ENCODE measurements at regions not wholly inside any gene's neighbourhood (a gene's known extent, or its start where the extent isn't known, plus 50 kb on each side); places are given as distances from the start of the nearest gene placed in this dataset.
"Not testable (repeated sequence)": the region's sequence is repeated elsewhere in the genome, so short reads cannot be mapped to it uniquely, and the experiment has no call there.

DNA sequence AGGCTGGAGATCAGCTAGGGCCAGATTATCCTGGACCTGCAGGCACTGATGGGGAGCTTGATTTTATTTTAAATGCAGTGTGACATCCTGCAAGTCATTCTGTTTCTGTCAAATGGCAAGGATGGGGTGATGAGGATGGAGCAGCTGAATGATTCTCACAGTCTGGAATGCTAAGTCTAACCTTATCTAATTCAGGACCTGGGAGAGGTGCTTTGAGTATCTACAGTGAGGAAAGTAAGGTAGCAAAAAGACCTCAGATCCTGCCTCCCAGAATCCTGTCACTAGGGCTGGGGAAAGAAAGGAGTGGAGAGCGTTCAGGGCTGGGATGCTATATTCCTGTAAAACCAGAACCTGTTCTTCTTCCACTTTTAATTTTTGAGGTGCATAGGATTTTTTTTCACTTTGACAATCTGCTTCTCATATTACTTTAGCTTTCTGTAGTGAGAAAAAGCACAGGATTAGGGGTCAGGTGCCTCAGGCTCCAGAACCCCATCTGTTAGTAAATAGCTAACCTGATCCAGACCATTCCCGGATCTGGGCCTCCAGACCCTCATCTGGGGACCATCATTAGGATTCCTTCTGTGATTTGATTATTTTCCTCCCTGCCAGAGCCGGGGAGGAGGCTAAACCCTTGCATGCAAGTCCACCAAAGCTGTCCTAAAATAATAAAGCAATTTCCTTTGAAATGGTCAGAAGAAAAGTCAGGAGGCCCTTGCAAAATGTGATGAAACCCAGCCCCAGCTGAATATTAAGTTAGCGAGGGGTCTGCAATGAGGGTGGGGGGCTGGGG is 54.7 kb downstream of the ASCL1 start:
- no peak for DNase-seq
- 43 to 53% (median 47%) methylated on average over 4 of the region's 4 CpGs for WGBS, 3 donors

GRCh38 chr12:103012884-103013283 is 55.4 kb downstream of the ASCL1 start:
- H3K9me3 ChIP-seq (ENCODE audit: control insufficient read depth in 2 of 2, insufficient read depth in 1 of 2, low read depth in 1 of 2, low read length in 1 of 2), result no peaks in the 10 kb centered on the region
- H3K4me3 ChIP-seq (ENCODE audit: low read depth in 1 of 3, low read length in 3 of 3), result no peak overlapping the region
- WGBS, 3 donors, result 17 to 29% (median 25%) methylated on average over 8 of the region's 8 CpGs
- no peaks in the 10 kb centered on the region for H3K36me3 ChIP-seq (ENCODE audit: control insufficient read depth in 3 of 3, insufficient read depth in 2 of 3, low read depth in 1 of 3, low read length in 3 of 3)
- DNase-seq (no peak), FAIRE-seq (no peak)
- no peaks in the 10 kb centered on the region for H3K4me1 ChIP-seq (ENCODE audit: control insufficient read depth in 3 of 3, insufficient read depth in 2 of 3, low read depth in 1 of 3, low read length in 2 of 3)
- H3K27me3 ChIP-seq (ENCODE audit: control insufficient read depth in 3 of 3, insufficient read depth in 3 of 3, low read length in 3 of 3), result peaks cover 0 to 6% (median 4%) of the 10 kb centered on the region in 3 donors
- H3K27ac ChIP-seq (ENCODE audit: low read depth in 1 of 3, low read length in 2 of 3), result no peak overlapping the region

More for the DNA sequence above, 54.7 kb downstream of the ASCL1 start:
- H3K36me3 ChIP-seq (ENCODE audit: control insufficient read depth in 3 of 3, insufficient read depth in 2 of 3, low read depth in 1 of 3, low read length in 3 of 3), result no peaks in the 10 kb centered on the region
- no peaks in the 10 kb centered on the region for H3K9me3 ChIP-seq (ENCODE audit: control insufficient read depth in 2 of 2, insufficient read depth in 1 of 2, low read depth in 1 of 2, low read length in 1 of 2)
- no peaks in the 10 kb centered on the region for H3K4me1 ChIP-seq (ENCODE audit: control insufficient read depth in 3 of 3, insufficient read depth in 2 of 3, low read depth in 1 of 3, low read length in 2 of 3)
- H3K4me3 ChIP-seq (ENCODE audit: low read depth in 1 of 3, low read length in 3 of 3), result no peak overlapping the region
- H3K27ac ChIP-seq (ENCODE audit: low read depth in 1 of 3, low read length in 2 of 3), result no peak overlapping the region
- H3K27me3 ChIP-seq (ENCODE audit: control insufficient read depth in 3 of 3, insufficient read depth in 3 of 3, low read length in 3 of 3), result peaks cover 0 to 6% (median 4%) of the 10 kb centered on the region in 3 donors
- no peak for FAIRE-seq

GRCh38 chr12:103013741-103014300 is 56.3 kb downstream of the ASCL1 start:
- no peak for DNase-seq
- no peak for FAIRE-seq
- WGBS, 3 donors, result 52 to 67% (median 63%) methylated on average over 9 of the region's 9 CpGs
- Histone ChIP-seq H3K4me3 (ENCODE audit: low read depth in 1 of 3, low read length in 3 of 3) (no peak overlapping the region), H3K36me3 (ENCODE audit: control insufficient read depth in 3 of 3, insufficient read depth in 2 of 3, low read depth in 1 of 3, low read length in 3 of 3) (no peaks in the 10 kb centered on the region), H3K27me3 (ENCODE audit: control insufficient read depth in 3 of 3, insufficient read depth in 3 of 3, low read length in 3 of 3) (peaks cover 0 to 6% (median 4%) of the 10 kb centered on the region in 3 donors), H3K4me1 (ENCODE audit: control insufficient read depth in 3 of 3, insufficient read depth in 2 of 3, low read depth in 1 of 3, low read length in 2 of 3) (no peaks in the 10 kb centered on the region), H3K27ac (ENCODE audit: low read depth in 1 of 3, low read length in 2 of 3) (no peak overlapping the region), H3K9me3 (ENCODE audit: control insufficient read depth in 2 of 2, insufficient read depth in 1 of 2, low read depth in 1 of 2, low read length in 1 of 2) (no peaks in the 10 kb centered on the region)

DNA sequence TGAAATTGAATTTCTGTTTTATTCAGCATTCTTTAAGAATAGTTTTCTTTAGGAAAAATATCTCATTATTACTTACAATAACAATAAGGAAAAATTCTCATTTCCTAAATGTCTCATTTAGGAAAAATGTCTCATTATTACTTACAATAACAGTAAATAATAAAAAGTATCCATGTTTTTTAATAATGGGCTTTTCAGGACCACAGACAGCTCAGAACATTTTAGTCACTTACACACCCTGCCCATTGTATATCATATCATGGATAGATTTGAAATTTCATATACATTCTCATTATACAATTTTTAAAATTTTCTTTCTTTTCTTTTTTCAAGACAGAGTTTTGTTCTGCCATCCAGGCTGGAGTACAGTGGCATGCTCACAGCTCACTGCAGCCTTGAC is 58.9 kb downstream of the ASCL1 start:
- peaks cover 0 to 6% (median 4%) of the 10 kb centered on the region in 3 donors for H3K27me3 ChIP-seq (ENCODE audit: control insufficient read depth in 3 of 3, insufficient read depth in 3 of 3, low read length in 3 of 3)
- no peak overlapping the region for H3K27ac ChIP-seq (ENCODE audit: low read depth in 1 of 3, low read length in 2 of 3)
- H3K9me3 ChIP-seq (ENCODE audit: control insufficient read depth in 2 of 2, insufficient read depth in 1 of 2, low read depth in 1 of 2, low read length in 1 of 2), result no peaks in the 10 kb centered on the region
- DNase-seq, result no peak
- no peak for FAIRE-seq
- H3K36me3 ChIP-seq (ENCODE audit: control insufficient read depth in 3 of 3, insufficient read depth in 2 of 3, low read depth in 1 of 3, low read length in 3 of 3), result no peaks in the 10 kb centered on the region
- H3K4me1 ChIP-seq (ENCODE audit: control insufficient read depth in 3 of 3, insufficient read depth in 2 of 3, low read depth in 1 of 3, low read length in 2 of 3), result no peaks in the 10 kb centered on the region
- no peak overlapping the region for H3K4me3 ChIP-seq (ENCODE audit: low read depth in 1 of 3, low read length in 3 of 3)

DNA sequence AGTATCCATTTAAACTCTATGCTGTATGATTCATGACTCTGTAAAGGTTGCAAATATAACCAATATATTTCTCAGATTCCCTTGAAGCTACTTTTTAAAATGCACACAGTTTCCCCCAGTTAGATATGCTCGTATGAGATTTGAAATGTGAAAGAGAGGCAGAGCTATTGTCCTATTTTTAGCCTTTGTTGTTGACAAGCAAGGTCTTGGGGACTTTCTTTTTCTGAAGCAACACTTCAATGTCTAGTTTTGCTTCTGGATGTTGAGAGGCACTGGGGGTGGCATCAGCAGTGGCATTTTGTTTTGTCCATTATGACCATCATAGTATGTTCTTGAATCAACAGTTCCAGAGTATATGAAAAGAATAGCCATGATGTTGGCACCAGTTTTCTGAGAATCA is 63.4 kb downstream of the ASCL1 start:
- H3K4me3 ChIP-seq (ENCODE audit: low read depth in 1 of 3, low read length in 3 of 3), result no peak overlapping the region
- FAIRE-seq (no peak), DNase-seq (no peak)
- H3K36me3 ChIP-seq (ENCODE audit: control insufficient read depth in 3 of 3, insufficient read depth in 2 of 3, low read depth in 1 of 3, low read length in 3 of 3), result no peaks in the 10 kb centered on the region
- H3K4me1 ChIP-seq (ENCODE audit: control insufficient read depth in 3 of 3, insufficient read depth in 2 of 3, low read depth in 1 of 3, low read length in 2 of 3), result no peaks in the 10 kb centered on the region
- WGBS, 3 donors, result 29 to 47% (median 47%) methylated on average over 1 of the region's 1 CpG
- H3K27me3 ChIP-seq (ENCODE audit: control insufficient read depth in 3 of 3, insufficient read depth in 3 of 3, low read length in 3 of 3), result no peaks in the 10 kb centered on the region
- no peaks in the 10 kb centered on the region for H3K9me3 ChIP-seq (ENCODE audit: control insufficient read depth in 2 of 2, insufficient read depth in 1 of 2, low read depth in 1 of 2, low read length in 1 of 2)
- no peak overlapping the region for H3K27ac ChIP-seq (ENCODE audit: low read depth in 1 of 3, low read length in 2 of 3)

- H3K4me1 ChIP-seq (ENCODE audit: control insufficient read depth in 3 of 3, insufficient read depth in 2 of 3, low read depth in 1 of 3, low read length in 2 of 3), result no peaks in the 10 kb centered on the region
- FAIRE-seq, result no peak
- DNase-seq, result no peak
- 71 to 85% (median 78%) methylated on average over 3 of the region's 3 CpGs for WGBS, 3 donors
- no peaks in the 10 kb centered on the region for H3K9me3 ChIP-seq (ENCODE audit: control insufficient read depth in 2 of 2, insufficient read depth in 1 of 2, low read depth in 1 of 2, low read length in 1 of 2)
- H3K27me3 ChIP-seq (ENCODE audit: control insufficient read depth in 3 of 3, insufficient read depth in 3 of 3, low read length in 3 of 3), result no peaks in the 10 kb centered on the region
- H3K27ac ChIP-seq (ENCODE audit: low read depth in 1 of 3, low read length in 2 of 3), result no peak overlapping the region
- no peak overlapping the region for H3K4me3 ChIP-seq (ENCODE audit: low read depth in 1 of 3, low read length in 3 of 3)
- no peaks in the 10 kb centered on the region for H3K36me3 ChIP-seq (ENCODE audit: control insufficient read depth in 3 of 3, insufficient read depth in 2 of 3, low read depth in 1 of 3, low read length in 3 of 3)
Measured at GRCh38 chr12:103021538-103022218, 64.2 kb downstream of the ASCL1 start.

DNA sequence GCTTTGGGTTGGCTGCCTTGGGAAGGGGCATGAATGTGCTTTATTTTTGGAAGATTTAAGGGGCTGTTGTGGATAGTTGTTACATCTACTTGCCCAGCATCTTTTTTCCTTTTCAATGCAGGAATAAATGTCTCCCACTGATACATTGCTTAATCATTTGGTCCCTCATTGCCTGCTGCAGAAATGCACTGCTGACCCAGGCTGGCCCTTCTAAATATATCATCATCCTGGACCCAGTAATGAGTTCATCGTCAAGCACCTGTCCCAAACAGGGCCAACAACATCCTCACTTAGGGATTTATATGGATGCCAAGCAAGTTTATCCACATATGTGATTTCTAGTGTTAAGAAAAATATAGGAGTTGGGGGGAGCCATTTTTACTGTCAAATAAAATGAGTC is 67.2 kb downstream of the ASCL1 start:
- DNase-seq (no peak), FAIRE-seq (no peak)
- no peaks in the 10 kb centered on the region for H3K27me3 ChIP-seq (ENCODE audit: control insufficient read depth in 3 of 3, insufficient read depth in 3 of 3, low read length in 3 of 3)
- no peak overlapping the region for H3K27ac ChIP-seq (ENCODE audit: low read depth in 1 of 3, low read length in 2 of 3)
- 60 to 87% (median 81%) methylated on average over 1 of the region's 1 CpG for WGBS, 3 donors
- no peaks in the 10 kb centered on the region for H3K36me3 ChIP-seq (ENCODE audit: control insufficient read depth in 3 of 3, insufficient read depth in 2 of 3, low read depth in 1 of 3, low read length in 3 of 3)
- no peaks in the 10 kb centered on the region for H3K4me1 ChIP-seq (ENCODE audit: control insufficient read depth in 3 of 3, insufficient read depth in 2 of 3, low read depth in 1 of 3, low read length in 2 of 3)
- no peak overlapping the region for H3K4me3 ChIP-seq (ENCODE audit: low read depth in 1 of 3, low read length in 3 of 3)
- H3K9me3 ChIP-seq (ENCODE audit: control insufficient read depth in 2 of 2, insufficient read depth in 1 of 2, low read depth in 1 of 2, low read length in 1 of 2), result no peaks in the 10 kb centered on the region

GRCh38 chr12:103026643-103027042 is 69.2 kb downstream of the ASCL1 start:
- DNase-seq; H3K9me3 ChIP-seq (ENCODE audit: control insufficient read depth in 2 of 2, insufficient read depth in 1 of 2, low read depth in 1 of 2, low read length in 1 of 2); H3K4me1 ChIP-seq (ENCODE audit: control insufficient read depth in 3 of 3, insufficient read depth in 2 of 3, low read depth in 1 of 3, low read length in 2 of 3); H3K4me3 ChIP-seq (ENCODE audit: low read depth in 1 of 3, low read length in 3 of 3); H3K27ac ChIP-seq (ENCODE audit: low read depth in 1 of 3, low read length in 2 of 3); FAIRE-seq; H3K36me3 ChIP-seq (ENCODE audit: control insufficient read depth in 3 of 3, insufficient read depth in 2 of 3, low read depth in 1 of 3, low read length in 3 of 3); H3K27me3 ChIP-seq (ENCODE audit: control insufficient read depth in 3 of 3, insufficient read depth in 3 of 3, low read length in 3 of 3): not testable (repeated sequence)
- 48 to 65% (median 48%) methylated on average over 3 of the region's 3 CpGs for WGBS, 3 donors

Measured in small intestine (tissue), 7 donors.